Calu3 (cell line): ENCODE measurements at regions not wholly inside any gene's neighbourhood (a gene's known extent, or its start where the extent isn't known, plus 50 kb on each side); places are given as distances from the start of the nearest gene placed in this dataset.

Experiments
- BruUV-seq: library from RNA; stranded (reverse); fragments of 400-500 nt; replicated peaks from 2 replicates; lab custom pipeline; 2021; lab: Mats Ljungman, UMichigan
- CTCF ChIA-PET: fragments of 300-600 bp; sonication (Branson Sonifier 250); formaldehyde crosslinking; loops from one replicate; lab custom pipeline; 2022; ENCODE audit warnings: antibody characterized with exemption; lab: Charles Lee
- DNase-seq: peaks from one replicate; pipeline ENCODE4 v3.0.0; 2022
- H3K27ac Mint-ChIP-seq: one replicate; pipeline ENCODE4 v1.8.0; 2022; ENCODE audit warnings: mixed read lengths; ENCODE audit not compliant: unreplicated experiment
- H3K27me3 Mint-ChIP-seq: one replicate; pipeline ENCODE4 v1.8.0; 2022; ENCODE audit warnings: mixed read lengths; ENCODE audit not compliant: unreplicated experiment
- H3K36me3 Mint-ChIP-seq: one replicate; pipeline ENCODE4 v1.8.0; 2022; ENCODE audit warnings: mild to moderate bottlenecking, moderate library complexity, mixed read lengths; ENCODE audit not compliant: insufficient read depth, unreplicated experiment
- H3K4me1 Mint-ChIP-seq: one replicate; pipeline ENCODE4 v1.8.0; 2022; ENCODE audit warnings: mild to moderate bottlenecking, low read depth, mixed read lengths; ENCODE audit not compliant: unreplicated experiment
- H3K4me3 Mint-ChIP-seq: one replicate; pipeline ENCODE4 v1.8.0; 2022; ENCODE audit warnings: mild to moderate bottlenecking, low read depth, moderate library complexity, mixed read lengths; ENCODE audit not compliant: unreplicated experiment
- H3K9me3 Mint-ChIP-seq: one replicate; pipeline ENCODE4 v1.8.0; 2022; ENCODE audit warnings: low read depth, mixed read lengths; ENCODE audit not compliant: unreplicated experiment
- CTCF ChIP-seq: fragments of 200-600 bp; IDR thresholded peaks from one replicate; pipeline ENCODE4 v1.8.0; 2022; ENCODE audit warnings: antibody characterized with exemption; ENCODE audit not compliant: unreplicated experiment
- intact Hi-C: fragments of 100-400 bp; cut with micrococcal nuclease; formaldehyde crosslinking; loops from one replicate; pipeline ENCODE4 v1.10.0; 2022; ENCODE audit not compliant: unreplicated experiment

- CTCF ChIA-PET: no interaction called here
Observed at GRCh38 chr12:20140751-20141150, 227.6 kb upstream of the PDE3A start.

DNA sequence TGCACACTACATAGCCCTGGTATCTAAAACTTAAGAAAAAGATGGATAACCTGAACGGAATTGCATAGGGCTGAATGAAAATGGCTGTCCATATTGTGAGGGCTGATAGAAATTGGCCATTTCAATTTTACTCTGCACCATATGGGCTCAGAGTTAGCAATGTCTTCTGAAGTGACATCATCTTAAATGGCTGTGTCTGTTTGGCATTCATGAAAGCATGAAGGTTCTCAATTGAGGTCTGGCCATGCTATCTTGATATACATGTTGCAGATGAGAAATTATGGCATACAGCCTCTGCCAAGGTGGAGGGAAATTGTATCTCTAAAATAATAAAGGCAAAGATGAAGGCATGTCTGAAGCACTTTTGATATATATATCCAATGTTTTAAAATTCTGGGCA, 226.0 kb upstream of the PDE3A start:
- H3K27ac Mint-ChIP-seq: no peak overlapping the region
- H3K27me3 Mint-ChIP-seq: no peaks in the 10 kb centered on the region
- no peak for TF ChIP-seq CTCF
- BruUV-seq: no TSS peak
- H3K4me3 Mint-ChIP-seq: no peak overlapping the region
- no peak for DNase-seq
- intact Hi-C loops: no loop called here
- peaks cover 5% of the 10 kb centered on the region for H3K36me3 Mint-ChIP-seq
- H3K9me3 Mint-ChIP-seq: no peaks in the 10 kb centered on the region
- no peaks in the 10 kb centered on the region for H3K4me1 Mint-ChIP-seq
- CTCF ChIA-PET: interaction anchor here (0.7 kb wide), 1 partner anchor 268 kb away, joined by 5 read pairs; no protein-coding TSS in a partner anchor

More at GRCh38 chr12:20140751-20141150, 227.6 kb upstream of the PDE3A start:
- BruUV-seq: no TSS peak
- no peak overlapping the region for H3K27ac Mint-ChIP-seq
- DNase-seq: no peak
- intact Hi-C loops: no loop called here
- H3K4me1 Mint-ChIP-seq: no peaks in the 10 kb centered on the region
- no peak overlapping the region for H3K4me3 Mint-ChIP-seq
- no peaks in the 10 kb centered on the region for H3K9me3 Mint-ChIP-seq
- no peak for TF ChIP-seq CTCF
- H3K36me3 Mint-ChIP-seq: peaks cover 5% of the 10 kb centered on the region
- H3K27me3 Mint-ChIP-seq: no peaks in the 10 kb centered on the region

DNA sequence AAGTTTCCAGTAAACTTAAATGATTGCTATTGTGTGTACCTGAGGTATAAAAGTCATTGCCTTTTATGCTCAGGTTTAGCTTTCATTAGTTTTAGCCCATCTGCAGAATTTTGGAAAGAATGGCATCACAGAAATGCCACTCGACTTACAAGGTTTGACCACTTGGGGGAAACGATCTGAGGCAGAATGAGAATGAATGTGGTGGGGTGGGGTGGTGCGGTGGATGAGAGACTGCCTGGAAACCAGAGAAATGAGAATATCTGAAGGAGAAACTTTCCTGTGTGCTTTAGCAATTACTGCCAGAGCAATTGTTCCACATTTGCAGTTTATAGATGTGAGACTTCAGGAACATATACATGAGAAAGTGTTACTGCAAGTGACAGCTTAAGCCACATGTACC, 225.4 kb upstream of the PDE3A start:
- DNase-seq: no peak
- Mint-ChIP-seq H3K4me1 (no peaks in the 10 kb centered on the region), H3K27ac (no peak overlapping the region), H3K36me3 (peaks cover 5% of the 10 kb centered on the region), H3K9me3 (no peaks in the 10 kb centered on the region), H3K4me3 (no peak overlapping the region), H3K27me3 (no peaks in the 10 kb centered on the region)
- CTCF ChIA-PET: no interaction called here
- intact Hi-C loops: no loop called here
- TF ChIP-seq CTCF: no peak
- BruUV-seq: no TSS peak

GRCh38 chr12:20144341-20144740, 224.0 kb upstream of the PDE3A start:
- Mint-ChIP-seq H3K27me3 (no peaks in the 10 kb centered on the region), H3K27ac (no peak overlapping the region), H3K36me3 (peaks cover 5% of the 10 kb centered on the region), H3K9me3 (no peaks in the 10 kb centered on the region), H3K4me3 (no peak overlapping the region), H3K4me1 (no peaks in the 10 kb centered on the region)
- no peak for TF ChIP-seq CTCF
- DNase-seq: no peak
- intact Hi-C loops: no loop called here
- CTCF ChIA-PET: no interaction called here
- no TSS peak for BruUV-seq
